ENCODE measurements at regions not wholly inside any gene's neighbourhood (a gene's known extent, or its start where the extent isn't known, plus 50 kb on each side); places are given as distances from the start of the nearest gene placed in this dataset.

GRCh38 chr15:95645791-95646338 is 684.6 kb upstream of the NR2F2 start:
- no peaks in the 10 kb centered on the region for H3K27me3 ChIP-seq (replicated peaks; ENCODE audit: insufficient read depth)
- no peak for DNase-seq
- H3K4me2 ChIP-seq (ENCODE audit: unreplicated experiment): no peak overlapping the region
- no peaks in the 10 kb centered on the region for H3K4me1 ChIP-seq (ENCODE audit: insufficient read depth)
- no peaks in the 10 kb centered on the region for H3F3A ChIP-seq (ENCODE audit: insufficient read depth)
- H3K36me3 ChIP-seq (ENCODE audit: low read depth): no peaks in the 10 kb centered on the region
- H3K27ac ChIP-seq: no peak overlapping the region
- TF ChIP-seq EZH2phosphoT487 (IDR thresholded peaks at IDR 0.05; ENCODE audit: insufficient read depth, low read depth) (no peak), EZH2 (IDR thresholded peaks at IDR 0.05; ENCODE audit: insufficient read depth, poor library complexity, severe bottlenecking) (no peak)
- no peak overlapping the region for H3K4me3 ChIP-seq
- in situ Hi-C loops (cut with MboI): no loop called here
- H4K20me1 ChIP-seq (ENCODE audit: insufficient read depth): no peaks in the 10 kb centered on the region
- H3K9me2 ChIP-seq (ENCODE audit: insufficient read depth): no peaks in the 10 kb centered on the region
- WGBS, 2 experiments (ENCODE audit: low coverage in 1 of 2, low lambda C conversion rate in 2 of 2, missing lambda C conversion rate in 2 of 2): 55 to 74% methylated on average over 4 of the region's 4 CpGs
- no peak overlapping the region for H3K9ac ChIP-seq
- no peaks in the 10 kb centered on the region for H3K9me3 ChIP-seq (ENCODE audit: low read depth)
- no peaks in the 10 kb centered on the region for H3K79me2 ChIP-seq (ENCODE audit: insufficient read depth)
- no peak overlapping the region for H2AFZ ChIP-seq

- H3K36me3 ChIP-seq (ENCODE audit: low read depth): no peaks in the 10 kb centered on the region
- WGBS, 2 experiments (ENCODE audit: low coverage in 1 of 2, low lambda C conversion rate in 2 of 2, missing lambda C conversion rate in 2 of 2): 67 to 68% methylated on average over 8 of the region's 8 CpGs
- no peaks in the 10 kb centered on the region for H3K27me3 ChIP-seq (replicated peaks; ENCODE audit: insufficient read depth)
- H3F3A ChIP-seq (ENCODE audit: insufficient read depth): no peaks in the 10 kb centered on the region
- no peak overlapping the region for H3K4me2 ChIP-seq (ENCODE audit: unreplicated experiment)
- no peak overlapping the region for H3K27ac ChIP-seq
- no peaks in the 10 kb centered on the region for H4K20me1 ChIP-seq (ENCODE audit: insufficient read depth)
- H3K79me2 ChIP-seq (ENCODE audit: insufficient read depth): no peaks in the 10 kb centered on the region
- no peak overlapping the region for H3K4me3 ChIP-seq
- H3K9me2 ChIP-seq (ENCODE audit: insufficient read depth): no peaks in the 10 kb centered on the region
- H2AFZ ChIP-seq: no peak overlapping the region
- H3K9me3 ChIP-seq (ENCODE audit: low read depth): no peaks in the 10 kb centered on the region
- no peaks in the 10 kb centered on the region for H3K4me1 ChIP-seq (ENCODE audit: insufficient read depth)
- TF ChIP-seq EZH2 (IDR thresholded peaks at IDR 0.05; ENCODE audit: insufficient read depth, poor library complexity, severe bottlenecking): no peak
- TF ChIP-seq EZH2phosphoT487 (IDR thresholded peaks at IDR 0.05; ENCODE audit: insufficient read depth, low read depth): no peak
- no peak for DNase-seq
- H3K9ac ChIP-seq: no peak overlapping the region
- in situ Hi-C loops (cut with MboI): no loop called here
Measured at GRCh38 chr15:95646484-95647273, 683.8 kb upstream of the NR2F2 start.

- no peak for TF ChIP-seq EZH2phosphoT487 (IDR thresholded peaks at IDR 0.05; ENCODE audit: insufficient read depth, low read depth)
- no peak for TF ChIP-seq EZH2 (IDR thresholded peaks at IDR 0.05; ENCODE audit: insufficient read depth, poor library complexity, severe bottlenecking)
- Histone ChIP-seq H3K9me2 (ENCODE audit: insufficient read depth) (no peaks in the 10 kb centered on the region), H3K36me3 (ENCODE audit: low read depth) (no peaks in the 10 kb centered on the region), H3K4me1 (ENCODE audit: insufficient read depth) (no peaks in the 10 kb centered on the region), H3K9me3 (ENCODE audit: low read depth) (no peaks in the 10 kb centered on the region), H3K79me2 (ENCODE audit: insufficient read depth) (no peaks in the 10 kb centered on the region), H3K27ac (no peak overlapping the region), H3K9ac (no peak overlapping the region), H3K27me3 (replicated peaks; ENCODE audit: insufficient read depth) (no peaks in the 10 kb centered on the region), H4K20me1 (ENCODE audit: insufficient read depth) (no peaks in the 10 kb centered on the region), H3F3A (ENCODE audit: insufficient read depth) (no peaks in the 10 kb centered on the region), H3K4me3 (no peak overlapping the region), H2AFZ (no peak overlapping the region), H3K4me2 (ENCODE audit: unreplicated experiment) (no peak overlapping the region)
- in situ Hi-C loops (cut with MboI): no loop called here
- WGBS, 2 experiments (ENCODE audit: low coverage in 1 of 2, low lambda C conversion rate in 2 of 2, missing lambda C conversion rate in 2 of 2): 71 to 80% methylated on average over 10 of the region's 10 CpGs
- no peak for DNase-seq
Measured at GRCh38 chr15:95647531-95648277, 682.8 kb upstream of the NR2F2 start.

- H4K20me1 ChIP-seq (ENCODE audit: insufficient read depth): no peaks in the 10 kb centered on the region
- peak; percentile 48 for DNase-seq
- H3K4me3 ChIP-seq: no peak overlapping the region
- 66 to 75% methylated on average over 8 of the region's 8 CpGs for WGBS, 2 experiments (ENCODE audit: low coverage in 1 of 2, low lambda C conversion rate in 2 of 2, missing lambda C conversion rate in 2 of 2)
- no peaks in the 10 kb centered on the region for H3K9me2 ChIP-seq (ENCODE audit: insufficient read depth)
- no peaks in the 10 kb centered on the region for H3K36me3 ChIP-seq (ENCODE audit: low read depth)
- H3K9ac ChIP-seq: no peak overlapping the region
- H3K9me3 ChIP-seq (ENCODE audit: low read depth): no peaks in the 10 kb centered on the region
- TF ChIP-seq EZH2phosphoT487 (IDR thresholded peaks at IDR 0.05; ENCODE audit: insufficient read depth, low read depth) (no peak), EZH2 (IDR thresholded peaks at IDR 0.05; ENCODE audit: insufficient read depth, poor library complexity, severe bottlenecking) (no peak)
- H3K27ac ChIP-seq: no peak overlapping the region
- no peak overlapping the region for H3K4me2 ChIP-seq (ENCODE audit: unreplicated experiment)
- no peaks in the 10 kb centered on the region for H3F3A ChIP-seq (ENCODE audit: insufficient read depth)
- H3K4me1 ChIP-seq (ENCODE audit: insufficient read depth): no peaks in the 10 kb centered on the region
- in situ Hi-C loops (cut with MboI): no loop called here
- H3K27me3 ChIP-seq (replicated peaks; ENCODE audit: insufficient read depth): no peaks in the 10 kb centered on the region
- H2AFZ ChIP-seq: peak overlapping the region; percentile 57
- H3K79me2 ChIP-seq (ENCODE audit: insufficient read depth): no peaks in the 10 kb centered on the region
Measured at GRCh38 chr15:95653361-95653805, 677.1 kb upstream of the NR2F2 start.

Data from GM23248 (cell line).